ENCODE measurements at regions not wholly inside any gene's neighbourhood (a gene's known extent, or its start where the extent isn't known, plus 50 kb on each side); places are given as distances from the start of the nearest gene placed in this dataset.

GRCh38 chr22:47966316-47966715, 1203.9 kb downstream of the TBC1D22A start:
- no peak for ATAC-seq
- TF ChIP-seq ISL1 (CRISPR knock-in tag; IDR thresholded peaks at IDR 0.05): no peak
- TF ChIP-seq OSR1 (CRISPR knock-in tag; IDR thresholded peaks at IDR 0.05): no peak
- no peak for TF ChIP-seq PPARA (CRISPR knock-in tag; IDR thresholded peaks at IDR 0.05; ENCODE audit: borderline replicate concordance)
- TF ChIP-seq ZFP3 (CRISPR knock-in tag; IDR thresholded peaks at IDR 0.05): no peak
- no peak for TF ChIP-seq CSRNP3 (CRISPR knock-in tag; IDR thresholded peaks at IDR 0.05)
- TF ChIP-seq BACH2 (CRISPR knock-in tag; IDR thresholded peaks at IDR 0.05; ENCODE audit: borderline replicate concordance): no peak
- TF ChIP-seq POU6F1 (CRISPR knock-in tag; IDR thresholded peaks at IDR 0.05; ENCODE audit: borderline replicate concordance, low read depth): no peak
- no peak for TF ChIP-seq TOX (CRISPR knock-in tag; IDR thresholded peaks at IDR 0.05; ENCODE audit: borderline replicate concordance)
- no peak for TF ChIP-seq ZNF8 (CRISPR knock-in tag; IDR thresholded peaks at IDR 0.05)

- ATAC-seq: no peak
- TF ChIP-seq ISL1 (CRISPR knock-in tag; IDR thresholded peaks at IDR 0.05) (no peak), TOX (CRISPR knock-in tag; IDR thresholded peaks at IDR 0.05; ENCODE audit: borderline replicate concordance) (no peak), ZC3H10 (CRISPR knock-in tag; IDR thresholded peaks at IDR 0.05) (no peak), TSHZ2 (CRISPR knock-in tag; IDR thresholded peaks at IDR 0.05) (no peak), PPARA (CRISPR knock-in tag; IDR thresholded peaks at IDR 0.05; ENCODE audit: borderline replicate concordance) (no peak), PATZ1 (CRISPR knock-in tag; IDR thresholded peaks at IDR 0.05; ENCODE audit: borderline replicate concordance) (no peak), ZNF70 (CRISPR knock-in tag; IDR thresholded peaks at IDR 0.05) (no peak), ZFP30 (CRISPR knock-in tag; IDR thresholded peaks at IDR 0.05) (no peak), ZFP3 (CRISPR knock-in tag; IDR thresholded peaks at IDR 0.05) (no peak), ZNF8 (CRISPR knock-in tag; IDR thresholded peaks at IDR 0.05) (no peak), ESRRG (CRISPR knock-in tag; IDR thresholded peaks at IDR 0.05) (no peak)
These were observed 1203.4 kb downstream of the TBC1D22A start for GRCh38 chr22:47965896-47966295.

GRCh38 chr22:47965066-47965465, 1202.6 kb downstream of the TBC1D22A start:
- TF ChIP-seq CSDC2 (CRISPR knock-in tag; IDR thresholded peaks at IDR 0.05) (no peak), BACH2 (CRISPR knock-in tag; IDR thresholded peaks at IDR 0.05; ENCODE audit: borderline replicate concordance) (no peak)

GRCh38 chr22:47963660-47964059, 1201.2 kb downstream of the TBC1D22A start:
- ATAC-seq: no peak
- TF ChIP-seq ZC3H10 (CRISPR knock-in tag; IDR thresholded peaks at IDR 0.05) (no peak), SNAI2 (CRISPR knock-in tag; IDR thresholded peaks at IDR 0.05) (no peak), ESRRG (CRISPR knock-in tag; IDR thresholded peaks at IDR 0.05) (no peak), ARNTL (CRISPR knock-in tag; IDR thresholded peaks at IDR 0.05; ENCODE audit: borderline replicate concordance, low read depth) (no peak), CREB5 (CRISPR knock-in tag; IDR thresholded peaks at IDR 0.05; ENCODE audit: low read depth) (no peak), ZNF565 (CRISPR knock-in tag; conservative IDR thresholded peaks at IDR 0.05; ENCODE audit: low read depth) (no peak), PATZ1 (CRISPR knock-in tag; IDR thresholded peaks at IDR 0.05; ENCODE audit: borderline replicate concordance) (no peak), POU6F1 (CRISPR knock-in tag; IDR thresholded peaks at IDR 0.05; ENCODE audit: borderline replicate concordance, low read depth) (no peak), ZNF8 (CRISPR knock-in tag; IDR thresholded peaks at IDR 0.05) (no peak), ZNF70 (CRISPR knock-in tag; IDR thresholded peaks at IDR 0.05) (no peak), ZFP3 (CRISPR knock-in tag; IDR thresholded peaks at IDR 0.05) (no peak), CSDC2 (CRISPR knock-in tag; IDR thresholded peaks at IDR 0.05) (no peak), GLIS3 (CRISPR knock-in tag; IDR thresholded peaks at IDR 0.05) (no peak), PPARA (CRISPR knock-in tag; IDR thresholded peaks at IDR 0.05; ENCODE audit: borderline replicate concordance) (no peak), BACH2 (CRISPR knock-in tag; IDR thresholded peaks at IDR 0.05; ENCODE audit: borderline replicate concordance) (no peak), RARB (CRISPR knock-in tag; IDR thresholded peaks at IDR 0.05) (no peak), ISL1 (CRISPR knock-in tag; IDR thresholded peaks at IDR 0.05) (no peak)

More at GRCh38 chr22:47965066-47965465, 1202.6 kb downstream of the TBC1D22A start:
- ATAC-seq: no peak

Measured in SK-N-SH treated with all-trans-retinoic acid at 6 μM for 48 hours (cell line).